ENCODE measurements at regions not wholly inside any gene's neighbourhood (a gene's known extent, or its start where the extent isn't known, plus 50 kb on each side); places are given as distances from the start of the nearest gene placed in this dataset.
"Not testable (repeated sequence)": the region's sequence is repeated elsewhere in the genome, so short reads cannot be mapped to it uniquely, and the experiment has no call there.

GRCh38 chr14:25370057-25370456 lies 320.1 kb upstream of the STXBP6 start:
- TF ChIP-seq POLR2AphosphoS5, POLR2A, CTCF (IDR thresholded peaks at IDR 0.05): not testable (repeated sequence)

Data from prostate gland (tissue), 2 donors.